Neuronal stem cell (in vitro differentiated cells): ENCODE measurements at regions not wholly inside any gene's neighbourhood (a gene's known extent, or its start where the extent isn't known, plus 50 kb on each side); places are given as distances from the start of the nearest gene placed in this dataset.
A peak's percentile ranks its signal among the peaks of the same experiment; 100 is the strongest.

Experiments used
- DNase-seq: peaks from one replicate; pipeline ENCODE4 v3.0.0-alpha.2; 2013; ENCODE audit warnings: low spot score
- H2AFZ ChIP-seq: one replicate; pipeline ENCODE4 v1.6.1; 2013; ENCODE audit warnings: mild to moderate bottlenecking, low read length, inconsistent platforms
- H2AK5ac ChIP-seq: 2 replicates; pipeline ENCODE4 v1.6.1; 2013; ENCODE audit warnings: low read depth, mild to moderate bottlenecking, inconsistent platforms, low read length, moderate library complexity, mixed read lengths
- H2BK120ac ChIP-seq: 2 replicates; pipeline ENCODE4 v1.6.1; 2013; ENCODE audit warnings: low read depth, mild to moderate bottlenecking, inconsistent platforms, low read length, moderate library complexity, mixed read lengths
- H2BK12ac ChIP-seq: one replicate; pipeline ENCODE4 v1.6.1; 2013; ENCODE audit warnings: low read length, inconsistent platforms
- H2BK15ac ChIP-seq: 2 replicates; pipeline ENCODE4 v1.6.1; 2013; ENCODE audit warnings: mild to moderate bottlenecking, low read length, inconsistent platforms, mixed read lengths
- H2BK5ac ChIP-seq: one replicate; pipeline ENCODE4 v1.6.1; 2013; ENCODE audit warnings: inconsistent platforms, mild to moderate bottlenecking, low read length, moderate library complexity
- H3K14ac ChIP-seq: one replicate; pipeline ENCODE4 v1.6.1; 2013; ENCODE audit warnings: low read length, inconsistent platforms
- H3K18ac ChIP-seq: 2 replicates; pipeline ENCODE4 v1.6.1; 2013; ENCODE audit warnings: low read length, inconsistent platforms
- H3K23ac ChIP-seq: 2 replicates; pipeline ENCODE4 v1.6.1; 2013; ENCODE audit warnings: low read depth, mild to moderate bottlenecking, mixed read lengths, low read length, inconsistent platforms; ENCODE audit not compliant: poor library complexity
- H3K27ac ChIP-seq: replicated peaks from 3 replicates; pipeline ENCODE4 v1.5.1; 2013; ENCODE audit warnings: low read length, inconsistent platforms
- H3K27me3 ChIP-seq, 3 experiments: 2 replicates each; pipeline ENCODE4 v1.6.1; 2013; ENCODE audit warnings: low read length in 3 of 3, mild to moderate bottlenecking in 2 of 3, inconsistent platforms in 1 of 3, low read depth in 1 of 3, mixed read lengths in 1 of 3, moderate library complexity in 1 of 3; ENCODE audit not compliant: control insufficient read depth in 3 of 3, insufficient read depth in 3 of 3
- H3K36me3 ChIP-seq, 2 donors: replicated peaks in 1 of 2; 2 replicates each; pipeline ENCODE4 v1.6.1; 2013; ENCODE audit warnings: low read length in 2 of 2; ENCODE audit not compliant: control insufficient read depth in 2 of 2, insufficient read depth in 2 of 2
- H3K4ac ChIP-seq: 2 replicates; pipeline ENCODE4 v1.6.1; 2013; ENCODE audit warnings: inconsistent platforms, mild to moderate bottlenecking, low read length, moderate library complexity
- H3K4me1 ChIP-seq, 2 donors: 1 replicate in 1 of 2; 2 replicates in 1 of 2; pipeline ENCODE4 v1.6.1; 2013; ENCODE audit warnings: low read length in 2 of 2, low read depth in 1 of 2; ENCODE audit not compliant: control insufficient read depth in 2 of 2, insufficient read depth in 1 of 2
- H3K4me2 ChIP-seq: one replicate; pipeline ENCODE4 v1.6.1; 2013; ENCODE audit warnings: mild to moderate bottlenecking, low read length, inconsistent platforms; ENCODE audit not compliant: insufficient read depth, poor library complexity, severe bottlenecking
- H3K4me3 ChIP-seq, 2 donors: 2 replicates each; pipeline ENCODE4 v1.5.1; 2013; ENCODE audit warnings: low read length in 2 of 2, mild to moderate bottlenecking in 2 of 2, inconsistent platforms in 1 of 2, moderate library complexity in 1 of 2
- H3K79me1 ChIP-seq: one replicate; pipeline ENCODE4 v1.6.1; 2013; ENCODE audit warnings: low read depth, mild to moderate bottlenecking, inconsistent platforms, low read length, moderate library complexity
- H3K9ac ChIP-seq: one replicate; pipeline ENCODE4 v1.6.1; 2013; ENCODE audit warnings: mild to moderate bottlenecking, low read depth, low read length, inconsistent platforms; ENCODE audit not compliant: poor library complexity
- H3K9me3 ChIP-seq, 2 donors: replicated peaks in 1 of 2; 2 replicates each; pipeline versions ENCODE3 to v1.6.1; 2013; ENCODE audit warnings: low read length in 2 of 2, mild to moderate bottlenecking in 2 of 2, inconsistent platforms in 1 of 2, low read depth in 1 of 2, mixed read lengths in 1 of 2, moderate library complexity in 1 of 2; ENCODE audit not compliant: control insufficient read depth in 2 of 2, insufficient read depth in 1 of 2
- H4K8ac ChIP-seq: one replicate; pipeline ENCODE4 v1.6.1; 2013; ENCODE audit warnings: low read depth, mild to moderate bottlenecking, inconsistent platforms, low read length, moderate library complexity
- H4K91ac ChIP-seq: one replicate; pipeline ENCODE4 v1.6.1; 2013; ENCODE audit warnings: low read length, low read depth, mild to moderate bottlenecking, inconsistent platforms; ENCODE audit not compliant: poor library complexity
- WGBS, 2 donors: extraction: QIAGEN DNeasy Blood & Tissue Kit; methylation state at CpG; one replicate each; pipeline ENCODE4 v1.1.7; 2013; ENCODE audit warnings: missing lambda C conversion rate in 2 of 2, mixed read lengths in 1 of 2; ENCODE audit not compliant: insufficient read length in 2 of 2, insufficient replicate concordance in 1 of 2; ENCODE audit errors: extremely low coverage in 2 of 2; 5-methylcytosine and 5-hydroxymethylcytosine counted together

DNA sequence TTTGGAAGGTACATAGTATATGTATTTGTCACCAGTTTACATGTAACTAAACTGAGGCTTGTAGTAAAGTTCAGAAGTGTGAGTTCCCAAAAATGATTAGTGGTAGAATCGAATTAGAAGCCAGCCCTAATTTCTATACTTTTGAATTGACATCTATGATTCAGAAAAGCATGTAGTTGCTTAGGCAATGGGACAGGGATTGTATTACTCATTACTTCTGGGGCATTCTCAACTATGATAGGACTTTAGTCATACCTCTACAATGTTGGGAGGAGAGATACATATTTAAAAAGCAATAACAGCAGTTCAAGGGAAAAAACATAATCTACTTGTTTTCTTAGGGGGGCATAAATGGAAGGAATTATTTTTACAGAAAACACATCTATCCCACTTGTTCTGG is 277.9 kb upstream of the E2F7 start:
- no peaks in the 10 kb centered on the region for H3K27me3 ChIP-seq
- H2AFZ ChIP-seq: no peak overlapping the region
- H3K27ac ChIP-seq: no peak overlapping the region
- no peak overlapping the region for H3K14ac ChIP-seq
- DNase-seq: no peak
- H2BK120ac ChIP-seq: no peak overlapping the region
- H4K8ac ChIP-seq: no peak overlapping the region
- H2BK15ac ChIP-seq: no peak overlapping the region
- no CpG with 5 or more reads among the region's 1 CpG for WGBS, 2 donors
- H3K9ac ChIP-seq: no peak overlapping the region
- no peak overlapping the region for H2AK5ac ChIP-seq
- no peak overlapping the region for H3K4me2 ChIP-seq
- no peak overlapping the region for H3K18ac ChIP-seq
- H3K4ac ChIP-seq: no peak overlapping the region
- no peaks in the 10 kb centered on the region for H3K36me3 ChIP-seq
- H3K79me1 ChIP-seq: no peaks in the 10 kb centered on the region
- no peak overlapping the region for H4K91ac ChIP-seq
- H2BK12ac ChIP-seq: no peak overlapping the region
- no peak overlapping the region for H3K4me3 ChIP-seq
- no peak overlapping the region for H2BK5ac ChIP-seq
- H3K4me1 ChIP-seq: peaks cover 2 to 3% of the 10 kb centered on the region in 2 donors
- no peaks in the 10 kb centered on the region for H3K9me3 ChIP-seq
- no peak overlapping the region for H3K23ac ChIP-seq

DNA sequence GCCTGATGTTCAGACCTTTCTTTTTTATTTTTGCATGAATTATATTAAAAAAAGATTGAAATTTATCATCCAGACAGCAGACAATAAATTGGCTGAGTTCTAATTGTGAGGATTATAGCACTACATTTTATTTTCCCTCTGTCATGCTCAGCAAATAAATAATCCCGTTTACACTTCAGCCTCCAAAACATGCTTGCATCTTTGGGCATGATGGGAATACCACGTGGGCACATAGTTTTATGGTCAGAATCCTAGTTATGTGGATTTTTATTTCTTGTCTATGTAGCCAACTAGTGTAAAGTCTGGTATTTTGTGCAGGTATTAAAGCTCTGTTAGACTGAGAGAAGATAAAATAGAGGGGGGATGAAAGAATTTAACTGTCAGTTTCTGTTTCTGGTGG is 276.9 kb upstream of the E2F7 start:
- no peak overlapping the region for H4K8ac ChIP-seq
- H4K91ac ChIP-seq: no peak overlapping the region
- no CpG with 5 or more reads among the region's 2 CpGs for WGBS, 2 donors
- H2BK5ac ChIP-seq: no peak overlapping the region
- H3K36me3 ChIP-seq: no peaks in the 10 kb centered on the region
- H2BK120ac ChIP-seq: no peak overlapping the region
- no peaks in the 10 kb centered on the region for H3K79me1 ChIP-seq
- H3K14ac ChIP-seq: no peak overlapping the region
- peaks cover 2 to 6% of the 10 kb centered on the region in 2 donors for H3K4me1 ChIP-seq
- H3K23ac ChIP-seq: no peak overlapping the region
- H3K27ac ChIP-seq: no peak overlapping the region
- H3K27me3 ChIP-seq: no peaks in the 10 kb centered on the region
- H3K4me2 ChIP-seq: no peak overlapping the region
- H2AK5ac ChIP-seq: no peak overlapping the region
- no peak overlapping the region for H3K18ac ChIP-seq
- no peak overlapping the region for H2BK12ac ChIP-seq
- H3K4me3 ChIP-seq: no peak overlapping the region
- H3K9me3 ChIP-seq: no peaks in the 10 kb centered on the region
- no peak overlapping the region for H3K9ac ChIP-seq
- no peak overlapping the region for H3K4ac ChIP-seq
- no peak overlapping the region for H2BK15ac ChIP-seq
- DNase-seq: no peak
- H2AFZ ChIP-seq: peak overlapping the region; percentile 15

- no peak overlapping the region for H3K4me2 ChIP-seq
- no peaks in the 10 kb centered on the region for H3K9me3 ChIP-seq
- H2BK15ac ChIP-seq: no peak overlapping the region
- H2BK5ac ChIP-seq: no peak overlapping the region
- no peak overlapping the region for H4K8ac ChIP-seq
- no peak for DNase-seq
- H3K36me3 ChIP-seq: no peaks in the 10 kb centered on the region
- H3K9ac ChIP-seq: no peak overlapping the region
- no CpG with 5 or more reads among the region's 1 CpG for WGBS, 2 donors
- H2BK12ac ChIP-seq: no peak overlapping the region
- no peaks in the 10 kb centered on the region for H3K27me3 ChIP-seq
- no peak overlapping the region for H3K23ac ChIP-seq
- no peak overlapping the region for H4K91ac ChIP-seq
- H3K4ac ChIP-seq: no peak overlapping the region
- H2BK120ac ChIP-seq: no peak overlapping the region
- H3K27ac ChIP-seq: no peak overlapping the region
- H3K4me1 ChIP-seq: peaks cover 2 to 6% of the 10 kb centered on the region in 2 donors
- no peak overlapping the region for H3K18ac ChIP-seq
- H2AFZ ChIP-seq: no peak overlapping the region
- no peak overlapping the region for H2AK5ac ChIP-seq
- H3K79me1 ChIP-seq: no peaks in the 10 kb centered on the region
- H3K4me3 ChIP-seq: no peak overlapping the region
- H3K14ac ChIP-seq: no peak overlapping the region
Measured at GRCh38 chr12:77339610-77340009, 274.2 kb upstream of the E2F7 start.

- H4K8ac ChIP-seq: no peak overlapping the region
- H3K14ac ChIP-seq: no peak overlapping the region
- H3K4me2 ChIP-seq: no peak overlapping the region
- no peak overlapping the region for H2BK15ac ChIP-seq
- H3K9me3 ChIP-seq: no peaks in the 10 kb centered on the region
- no peak overlapping the region for H3K18ac ChIP-seq
- no peak overlapping the region for H3K27ac ChIP-seq
- H4K91ac ChIP-seq: no peak overlapping the region
- peak overlapping the region in 1 of 2 donors; percentile 43 for H3K4me3 ChIP-seq
- WGBS, 2 donors: no CpG with 5 or more reads among the region's 5 CpGs
- H3K9ac ChIP-seq: no peak overlapping the region
- DNase-seq: no peak
- no peak overlapping the region for H2BK120ac ChIP-seq
- H2AK5ac ChIP-seq: no peak overlapping the region
- H3K23ac ChIP-seq: no peak overlapping the region
- no peaks in the 10 kb centered on the region for H3K79me1 ChIP-seq
- H3K4me1 ChIP-seq: peaks cover 0 to 4% of the 10 kb centered on the region in 2 donors
- no peaks in the 10 kb centered on the region for H3K36me3 ChIP-seq
- no peak overlapping the region for H3K4ac ChIP-seq
- H2AFZ ChIP-seq: no peak overlapping the region
- H3K27me3 ChIP-seq: no peaks in the 10 kb centered on the region
- no peak overlapping the region for H2BK5ac ChIP-seq
- H2BK12ac ChIP-seq: no peak overlapping the region
Measured at GRCh38 chr12:77337362-77337761, 272.0 kb upstream of the E2F7 start.
